DOHH2 (cell line): ENCODE measurements at regions not wholly inside any gene's neighbourhood (a gene's known extent, or its start where the extent isn't known, plus 50 kb on each side); places are given as distances from the start of the nearest gene placed in this dataset.

ENCODE experiments used
- H3F3A ChIP-seq: fragments of 200-600 bp; sonication (generic), shearing (Covaris generic); 2 replicates; pipeline ENCODE4 v1.6.0; 2016; ENCODE audit warnings: antibody characterized with exemption, mild to moderate bottlenecking; ENCODE audit not compliant: control insufficient read depth, insufficient read depth
- H3K27ac ChIP-seq: fragments of 200-600 bp; sonication (generic); 2 replicates; pipeline ENCODE4 v1.5.1; 2014; ENCODE audit warnings: low read depth, mild to moderate bottlenecking, low read length, moderate library complexity
- H3K27me3 ChIP-seq: fragments of 200-600 bp; sonication (generic); 2 replicates; pipeline ENCODE4 v1.6.1; 2014; ENCODE audit warnings: mild to moderate bottlenecking, low read length, mixed read lengths; ENCODE audit not compliant: control insufficient read depth
- H3K36me3 ChIP-seq: fragments of 200-600 bp; sonication (generic); 2 replicates; pipeline ENCODE4 v1.6.1; 2014; ENCODE audit warnings: mild to moderate bottlenecking, low read length, moderate library complexity, mixed read lengths; ENCODE audit not compliant: control insufficient read depth
- H3K4me1 ChIP-seq: fragments of 200-600 bp; sonication (generic); 2 replicates; pipeline ENCODE4 v1.6.1; 2014; ENCODE audit warnings: mild to moderate bottlenecking, low read length, mixed read lengths; ENCODE audit not compliant: control insufficient read depth
- H3K4me2 ChIP-seq: fragments of 200-600 bp; sonication (generic); 2 replicates; pipeline ENCODE4 v1.6.0; 2014; ENCODE audit warnings: mild to moderate bottlenecking, low read length, moderate library complexity
- H3K4me3 ChIP-seq: fragments of 200-600 bp; sonication (generic); 2 replicates; pipeline ENCODE4 v1.5.1; 2014; ENCODE audit warnings: mild to moderate bottlenecking, low read length, mixed read lengths
- H3K79me2 ChIP-seq: fragments of 200-600 bp; sonication (generic); 2 replicates; pipeline ENCODE4 v1.6.1; 2014; ENCODE audit warnings: mild to moderate bottlenecking, low read length, mixed read lengths; ENCODE audit not compliant: control insufficient read depth
- H3K9me2 ChIP-seq: fragments of 200-600 bp; sonication (generic); replicated peaks from 2 replicates; pipeline ENCODE4 v1.6.1; 2014; ENCODE audit warnings: mild to moderate bottlenecking, low read length, mixed read lengths; ENCODE audit not compliant: control insufficient read depth
- H3K9me3 ChIP-seq: fragments of 200-600 bp; sonication (generic); 2 replicates; pipeline ENCODE4 v1.6.1; 2014; ENCODE audit warnings: antibody characterized with exemption, low read length, mixed read lengths; ENCODE audit not compliant: control insufficient read depth, insufficient read depth
- H4K20me1 ChIP-seq: fragments of 200-600 bp; sonication (generic); 2 replicates; pipeline ENCODE4 v1.6.0; 2014; ENCODE audit warnings: low read depth, mild to moderate bottlenecking, antibody characterized with exemption, low read length, moderate library complexity; ENCODE audit not compliant: control insufficient read depth, insufficient read depth
- EZH2phosphoT487 ChIP-seq: fragments of 200-600 bp; sonication (generic); IDR thresholded peaks from 2 replicates; pipeline ENCODE4 v1.6.1; 2017; ENCODE audit warnings: borderline replicate concordance, mild to moderate bottlenecking, antibody characterized with exemption, low read length, moderate library complexity, mixed read lengths
- TF ChIP-seq, protein P1 (sequence below): fragments of 200-600 bp; sonication (generic); IDR thresholded peaks from one replicate; pipeline ENCODE4 v1.5.1; 2014; ENCODE audit warnings: antibody characterized with exemption, mild to moderate bottlenecking, low read depth, low read length; ENCODE audit not compliant: poor library complexity, severe bottlenecking

DNA sequence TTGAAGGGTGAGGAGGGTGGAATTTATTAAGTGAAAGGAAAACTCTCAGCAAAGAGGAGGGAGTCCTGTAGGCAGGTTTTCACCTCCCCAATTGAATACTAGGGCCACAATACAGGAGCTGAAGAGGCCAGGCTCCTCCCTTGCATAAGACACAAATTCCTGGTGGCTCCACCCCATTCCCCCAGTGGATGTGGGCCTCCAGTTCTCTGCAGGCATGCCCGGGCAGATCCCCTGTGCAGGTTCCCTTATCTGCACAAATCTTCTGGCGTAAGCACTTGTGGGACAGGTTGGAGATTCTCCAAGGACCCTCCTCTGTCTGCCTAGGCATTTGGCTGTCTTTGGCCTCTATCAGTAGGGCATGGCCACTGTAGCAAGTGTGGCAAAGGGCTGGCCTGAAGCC is 847.1 kb upstream of the MBL2 start:
- Histone ChIP-seq H4K20me1 (no peaks in the 10 kb centered on the region), H3K36me3 (no peaks in the 10 kb centered on the region), H3K9me3 (no peaks in the 10 kb centered on the region), H3K79me2 (no peaks in the 10 kb centered on the region), H3F3A (no peaks in the 10 kb centered on the region), H3K27me3 (no peaks in the 10 kb centered on the region), H3K4me3 (no peak overlapping the region), H3K4me1 (no peaks in the 10 kb centered on the region), H3K4me2 (no peak overlapping the region), H3K27ac (no peak overlapping the region), H3K9me2 (no peaks in the 10 kb centered on the region)
- no peak for TF ChIP-seq EZH2phosphoT487
- TF ChIP-seq, protein P1, sequence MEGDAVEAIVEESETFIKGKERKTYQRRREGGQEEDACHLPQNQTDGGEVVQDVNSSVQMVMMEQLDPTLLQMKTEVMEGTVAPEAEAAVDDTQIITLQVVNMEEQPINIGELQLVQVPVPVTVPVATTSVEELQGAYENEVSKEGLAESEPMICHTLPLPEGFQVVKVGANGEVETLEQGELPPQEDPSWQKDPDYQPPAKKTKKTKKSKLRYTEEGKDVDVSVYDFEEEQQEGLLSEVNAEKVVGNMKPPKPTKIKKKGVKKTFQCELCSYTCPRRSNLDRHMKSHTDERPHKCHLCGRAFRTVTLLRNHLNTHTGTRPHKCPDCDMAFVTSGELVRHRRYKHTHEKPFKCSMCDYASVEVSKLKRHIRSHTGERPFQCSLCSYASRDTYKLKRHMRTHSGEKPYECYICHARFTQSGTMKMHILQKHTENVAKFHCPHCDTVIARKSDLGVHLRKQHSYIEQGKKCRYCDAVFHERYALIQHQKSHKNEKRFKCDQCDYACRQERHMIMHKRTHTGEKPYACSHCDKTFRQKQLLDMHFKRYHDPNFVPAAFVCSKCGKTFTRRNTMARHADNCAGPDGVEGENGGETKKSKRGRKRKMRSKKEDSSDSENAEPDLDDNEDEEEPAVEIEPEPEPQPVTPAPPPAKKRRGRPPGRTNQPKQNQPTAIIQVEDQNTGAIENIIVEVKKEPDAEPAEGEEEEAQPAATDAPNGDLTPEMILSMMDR: no peak

DNA sequence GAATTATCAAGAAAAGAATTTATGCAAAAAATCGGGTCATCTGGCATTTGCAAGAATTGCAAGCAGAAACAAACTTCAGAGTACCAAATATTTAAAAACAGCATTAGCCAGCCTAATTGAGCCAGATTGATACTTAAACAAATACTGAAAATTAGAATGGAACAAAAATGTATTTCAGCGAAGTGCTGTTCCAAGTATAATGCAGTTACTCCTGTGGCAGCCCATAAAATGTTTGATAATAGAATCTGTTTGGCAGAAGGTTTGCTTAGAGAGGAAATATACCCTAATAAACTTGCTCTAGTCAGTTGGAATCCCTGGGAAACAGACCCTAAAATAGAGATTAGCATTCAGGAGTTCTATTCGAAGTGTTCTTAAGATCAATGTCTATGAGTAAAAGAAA is 835.1 kb upstream of the MBL2 start:
- Histone ChIP-seq H3K9me2 (no peaks in the 10 kb centered on the region), H3K4me2 (no peak overlapping the region), H3K79me2 (no peaks in the 10 kb centered on the region), H3K36me3 (no peaks in the 10 kb centered on the region), H3K27me3 (no peaks in the 10 kb centered on the region), H3K4me1 (no peaks in the 10 kb centered on the region), H3K9me3 (no peaks in the 10 kb centered on the region), H3F3A (no peaks in the 10 kb centered on the region), H4K20me1 (no peaks in the 10 kb centered on the region), H3K27ac (no peak overlapping the region), H3K4me3 (no peak overlapping the region)
- no peak for TF ChIP-seq EZH2phosphoT487
- TF ChIP-seq, protein P1: no peak

DNA sequence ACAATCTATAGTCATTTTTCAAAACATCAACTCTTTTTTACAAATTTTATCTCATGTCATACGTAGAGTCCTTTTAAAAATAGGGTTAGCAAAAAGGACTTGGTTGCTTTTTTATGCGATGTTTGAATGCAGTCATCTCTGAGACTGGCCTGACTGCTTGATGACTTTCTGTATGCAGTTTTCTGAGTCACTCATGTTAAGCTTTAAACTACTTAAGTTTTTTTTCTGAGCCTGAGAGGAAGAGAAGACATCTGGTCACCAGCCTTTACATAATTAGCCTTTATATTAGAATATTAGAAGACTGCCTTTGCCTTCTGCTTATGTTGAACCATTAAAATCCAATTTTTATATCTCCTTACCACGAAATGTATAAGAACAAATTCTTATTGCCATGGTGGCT is 834.4 kb upstream of the MBL2 start:
- no peaks in the 10 kb centered on the region for H3F3A ChIP-seq
- H3K79me2 ChIP-seq: no peaks in the 10 kb centered on the region
- no peaks in the 10 kb centered on the region for H3K9me2 ChIP-seq
- H4K20me1 ChIP-seq: no peaks in the 10 kb centered on the region
- no peak for TF ChIP-seq EZH2phosphoT487
- no peaks in the 10 kb centered on the region for H3K4me1 ChIP-seq
- no peak overlapping the region for H3K27ac ChIP-seq
- H3K36me3 ChIP-seq: no peaks in the 10 kb centered on the region
- no peak overlapping the region for H3K4me2 ChIP-seq
- H3K4me3 ChIP-seq: no peak overlapping the region
- H3K9me3 ChIP-seq: no peaks in the 10 kb centered on the region
- no peaks in the 10 kb centered on the region for H3K27me3 ChIP-seq

DNA sequence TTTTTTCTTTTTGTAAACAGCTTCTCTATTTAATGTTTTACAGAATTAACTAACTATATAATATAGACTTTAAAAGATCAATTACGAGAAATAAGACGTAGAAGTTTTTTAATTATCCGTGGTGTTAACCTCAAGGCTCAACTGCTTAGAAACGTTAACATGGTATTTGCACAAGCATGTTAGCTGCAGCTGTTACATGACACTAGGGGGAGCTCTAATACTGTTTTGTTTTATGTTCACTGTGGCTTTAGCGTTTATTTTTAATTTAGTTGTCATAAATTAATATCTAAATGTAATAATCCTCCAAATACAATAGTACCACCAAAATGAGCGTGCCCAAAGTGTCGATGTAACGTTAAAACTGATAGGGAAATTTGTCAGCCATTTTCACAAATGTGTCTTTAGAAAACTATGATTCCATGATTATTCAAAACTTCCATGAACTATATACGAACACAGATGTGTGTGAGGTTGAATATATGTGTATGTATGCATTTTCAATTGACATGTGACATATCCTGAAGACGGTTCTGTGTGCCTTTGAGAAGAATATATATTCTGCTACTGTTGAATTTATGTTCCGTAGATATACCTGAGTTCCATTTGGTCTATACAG is 828.8 kb upstream of the MBL2 start:
- Histone ChIP-seq H3F3A (no peaks in the 10 kb centered on the region), H3K27ac (no peak overlapping the region), H4K20me1 (no peaks in the 10 kb centered on the region), H3K9me3 (no peaks in the 10 kb centered on the region), H3K9me2 (no peaks in the 10 kb centered on the region), H3K79me2 (no peaks in the 10 kb centered on the region), H3K27me3 (no peaks in the 10 kb centered on the region), H3K36me3 (no peaks in the 10 kb centered on the region), H3K4me2 (no peak overlapping the region), H3K4me3 (no peak overlapping the region), H3K4me1 (no peaks in the 10 kb centered on the region)
- TF ChIP-seq, protein P1: peak; percentile 67
- no peak for TF ChIP-seq EZH2phosphoT487
